Activated CD8-positive, alpha-beta T cell treated with anti-CD3 and anti-CD28 coated beads for 36 hours (primary cell): ENCODE measurements at regions not wholly inside any gene's neighbourhood (a gene's known extent, or its start where the extent isn't known, plus 50 kb on each side); places are given as distances from the start of the nearest gene placed in this dataset.

ENCODE experiments used
- ATAC-seq: fragments of 200-7000 bp; cut with Tn5 transposase; one replicate; pipeline ENCODE4 v1.10.0; 2021; ENCODE audit warnings: mild to moderate bottlenecking, moderate library complexity
- CTCF ChIA-PET: fragments of 350-600 bp; sonication (Branson Sonifier 250); formaldehyde crosslinking; loops from one replicate; lab custom pipeline; 2021; ENCODE audit warnings: antibody characterized with exemption; lab: Charles Lee
- POLR2A ChIA-PET: fragments of 350-600 bp; sonication (Branson Sonifier 250); formaldehyde crosslinking; loops from one replicate; lab custom pipeline; 2021; ENCODE audit warnings: antibody characterized with exemption; lab: Charles Lee
- DNase-seq: peaks from one replicate; pipeline ENCODE4 v3.0.0-alpha.2; 2020
- H3K27ac Mint-ChIP-seq: one replicate; pipeline ENCODE4 v1.8.0; 2021; ENCODE audit warnings: mild to moderate bottlenecking, mixed read lengths
- H3K27me3 Mint-ChIP-seq: one replicate; pipeline ENCODE4 v1.8.0; 2021; ENCODE audit warnings: mixed read lengths
- H3K36me3 Mint-ChIP-seq: one replicate; pipeline ENCODE4 v1.8.0; 2021; ENCODE audit warnings: low read depth, mixed read lengths
- H3K4me1 Mint-ChIP-seq: one replicate; pipeline ENCODE4 v1.8.0; 2021; ENCODE audit warnings: low read depth, mixed read lengths
- H3K4me3 Mint-ChIP-seq: one replicate; pipeline ENCODE4 v1.8.0; 2021; ENCODE audit warnings: mild to moderate bottlenecking, moderate library complexity, mixed read lengths
- H3K9me3 Mint-ChIP-seq: one replicate; pipeline ENCODE4 v1.8.0; 2021; ENCODE audit warnings: mixed read lengths
- intact Hi-C: fragments of 100-400 bp; cut with micrococcal nuclease; formaldehyde crosslinking; loops from one replicate; pipeline ENCODE4 v1.10.0; 2022
- TF ChIP-seq, protein P1 (sequence below): fragments of 200-600 bp; IDR thresholded peaks from one replicate; pipeline ENCODE4 v1.8.0; 2022; ENCODE audit warnings: antibody characterized with exemption, mild to moderate bottlenecking

- intact Hi-C loops, result no loop called here
- DNase-seq (no peak), ATAC-seq (no peak)
- H3K36me3 Mint-ChIP-seq, result no peaks in the 10 kb centered on the region
- H3K4me3 Mint-ChIP-seq, result no peak overlapping the region
- TF ChIP-seq, protein P1, sequence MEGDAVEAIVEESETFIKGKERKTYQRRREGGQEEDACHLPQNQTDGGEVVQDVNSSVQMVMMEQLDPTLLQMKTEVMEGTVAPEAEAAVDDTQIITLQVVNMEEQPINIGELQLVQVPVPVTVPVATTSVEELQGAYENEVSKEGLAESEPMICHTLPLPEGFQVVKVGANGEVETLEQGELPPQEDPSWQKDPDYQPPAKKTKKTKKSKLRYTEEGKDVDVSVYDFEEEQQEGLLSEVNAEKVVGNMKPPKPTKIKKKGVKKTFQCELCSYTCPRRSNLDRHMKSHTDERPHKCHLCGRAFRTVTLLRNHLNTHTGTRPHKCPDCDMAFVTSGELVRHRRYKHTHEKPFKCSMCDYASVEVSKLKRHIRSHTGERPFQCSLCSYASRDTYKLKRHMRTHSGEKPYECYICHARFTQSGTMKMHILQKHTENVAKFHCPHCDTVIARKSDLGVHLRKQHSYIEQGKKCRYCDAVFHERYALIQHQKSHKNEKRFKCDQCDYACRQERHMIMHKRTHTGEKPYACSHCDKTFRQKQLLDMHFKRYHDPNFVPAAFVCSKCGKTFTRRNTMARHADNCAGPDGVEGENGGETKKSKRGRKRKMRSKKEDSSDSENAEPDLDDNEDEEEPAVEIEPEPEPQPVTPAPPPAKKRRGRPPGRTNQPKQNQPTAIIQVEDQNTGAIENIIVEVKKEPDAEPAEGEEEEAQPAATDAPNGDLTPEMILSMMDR, result no peak
- peak overlapping the region; percentile 56 for H3K27ac Mint-ChIP-seq
- H3K9me3 Mint-ChIP-seq, result peaks cover 18% of the 10 kb centered on the region
- POLR2A ChIA-PET, result interaction anchor here (0.7 to 4.0 kb wide), 8 partner anchors 14 to 225 kb away, joined by 3 to 14 read pairs (median 4); partner anchors contain the start of gene IER5L
- CTCF ChIA-PET, result interaction anchor here (0.9 to 4.7 kb wide), 3 partner anchors 13 to 103 kb away, joined by 3 to 19 read pairs (median 7); no protein-coding TSS in a partner anchor
- H3K27me3 Mint-ChIP-seq, result no peaks in the 10 kb centered on the region
- peaks cover 59% of the 10 kb centered on the region for H3K4me1 Mint-ChIP-seq
Observed at GRCh38 chr9:129235041-129235930, 57.2 kb upstream of the IER5L start.

- TF ChIP-seq, protein P1, result no peak
- Mint-ChIP-seq H3K4me3 (no peak overlapping the region), H3K9me3 (peaks cover 18% of the 10 kb centered on the region), H3K27me3 (no peaks in the 10 kb centered on the region), H3K36me3 (no peaks in the 10 kb centered on the region), H3K4me1 (peaks cover 63% of the 10 kb centered on the region), H3K27ac (no peak overlapping the region)
- ChIA-PET CTCF (interaction anchor here (0.9 to 4.7 kb wide), 2 partner anchors 60 to 103 kb away, joined by 3 to 19 read pairs; no protein-coding TSS in a partner anchor), POLR2A (interaction anchor here (0.8 to 3.3 kb wide), 3 partner anchors 13 to 57 kb away, joined by 3 to 14 read pairs (median 5); partner anchors contain the start of gene IER5L)
- ATAC-seq (no peak), DNase-seq (no peak)
- intact Hi-C loops, result no loop called here
Observed at GRCh38 chr9:129234491-129234890, 56.4 kb upstream of the IER5L start.

GRCh38 chr9:129232839-129233591 lies 55.0 kb upstream of the IER5L start:
- ATAC-seq (no peak), DNase-seq (no peak)
- peaks cover 18% of the 10 kb centered on the region for H3K9me3 Mint-ChIP-seq
- no peak overlapping the region for H3K4me3 Mint-ChIP-seq
- H3K4me1 Mint-ChIP-seq, result peaks cover 55% of the 10 kb centered on the region
- TF ChIP-seq, protein P1, result no peak
- ChIA-PET CTCF (no interaction called here), POLR2A (interaction anchor here (2.1 kb wide), 1 partner anchor 12 kb away, joined by 5 read pairs; no protein-coding TSS in a partner anchor)
- H3K27me3 Mint-ChIP-seq, result no peaks in the 10 kb centered on the region
- intact Hi-C loops, result no loop called here
- no peaks in the 10 kb centered on the region for H3K36me3 Mint-ChIP-seq
- H3K27ac Mint-ChIP-seq, result no peak overlapping the region

GRCh38 chr9:129231759-129232158 lies 53.7 kb upstream of the IER5L start:
- ChIA-PET POLR2A (no interaction called here), CTCF (interaction anchor here (1.0 kb wide), 1 partner anchor 54 kb away, joined by 3 read pairs; the partner anchor contains the start of gene IER5L)
- TF ChIP-seq, protein P1, result no peak
- intact Hi-C loops, result no loop called here
- no peak for ATAC-seq
- Mint-ChIP-seq H3K4me1 (peaks cover 44% of the 10 kb centered on the region), H3K9me3 (peaks cover 18% of the 10 kb centered on the region), H3K36me3 (no peaks in the 10 kb centered on the region), H3K27ac (peak overlapping the region; percentile 18), H3K4me3 (no peak overlapping the region), H3K27me3 (no peaks in the 10 kb centered on the region)
- DNase-seq, result no peak
